Heart right ventricle (tissue), 16 donors: ENCODE measurements at regions not wholly inside any gene's neighbourhood (a gene's known extent, or its start where the extent isn't known, plus 50 kb on each side); places are given as distances from the start of the nearest gene placed in this dataset.

Experiments
- ATAC-seq, 8 donors: fragments of 200-7000 bp; cut with Tn5 transposase; one replicate each; pipeline ENCODE4 v1.9.1; 2020; ENCODE audit warnings: mild to moderate bottlenecking in 8 of 8, moderate library complexity in 8 of 8, moderate number of reproducible peaks in 1 of 8
- DNase-seq, 2 donors: peaks; one replicate each; pipeline ENCODE4 v3.0.0-alpha.2; 2020
- H3K27ac ChIP-seq, 10 donors: fragments of 200-600 bp; sonication (generic) in 2 of 10; one replicate each; pipeline versions ENCODE4 v1.5.0 to v1.8.0; 2020 to 2022; ENCODE audit warnings: mild to moderate bottlenecking in 3 of 10
- H3K27me3 ChIP-seq, 7 donors: fragments of 200-600 bp; one replicate each; pipeline ENCODE4 v1.8.0; 2021 to 2022; ENCODE audit warnings: mild to moderate bottlenecking in 2 of 7
- H3K36me3 ChIP-seq, 9 donors: fragments of 200-600 bp; sonication (generic) in 1 of 9; one replicate each; pipeline versions ENCODE4 v1.5.0 to v1.8.0; 2020 to 2022; ENCODE audit warnings: mild to moderate bottlenecking in 2 of 9
- H3K4me1 ChIP-seq, 9 donors: fragments of 200-600 bp; sonication (generic) in 1 of 9; one replicate each; pipeline versions ENCODE4 v1.5.0 to v1.8.0; 2020 to 2022; ENCODE audit warnings: mild to moderate bottlenecking in 4 of 9
- H3K4me3 ChIP-seq, 10 donors: fragments of 200-600 bp; sonication (generic) in 2 of 10; one replicate each; pipeline versions ENCODE4 v1.5.0 to v1.8.0; 2020 to 2022; ENCODE audit warnings: mild to moderate bottlenecking in 7 of 10, moderate library complexity in 2 of 10
- H3K9me3 ChIP-seq, 11 donors: fragments of 200-600 bp in 10 of 11; sonication (generic) in 2 of 11; one replicate each; pipeline versions ENCODE4 v1.5.0 to v1.8.0; 2013 to 2022; ENCODE audit warnings: mild to moderate bottlenecking in 2 of 11, control low read depth in 1 of 11, moderate library complexity in 1 of 11
- WGBS, 2 donors: extraction: QIAGEN DNeasy Blood & Tissue Kit; methylation state at CpG; one replicate each; pipeline ENCODE4 v1.1.7; 2013; ENCODE audit warnings: inconsistent platforms in 1 of 2; 5-methylcytosine and 5-hydroxymethylcytosine counted together
- intact Hi-C, 10 donors: fragments of 100-400 bp; cut with DNase I; formaldehyde crosslinking; loops; one replicate each; pipeline versions ENCODE4 v1.11.1 to v1.14.2; 2022
- TF ChIP-seq, protein P1 (sequence below), 9 donors: fragments of 200-600 bp; sonication (generic) in 2 of 9; IDR thresholded peaks; one replicate each; pipeline versions ENCODE4 v1.5.0 to v1.8.0; 2021 to 2022; ENCODE audit warnings: antibody characterized with exemption in 9 of 9, mild to moderate bottlenecking in 5 of 9, moderate library complexity in 1 of 9
- donor health status: Arrhythmogenic right ventricular cardiomyopathy.
- donor health status: ischemic (EF 13 %, LVEDD 7.1; RV severe dilation, severe dysfunction).
- donor health status: healthy with polysubstance abuse.
- donor health status: DM: no; HTN: yes; CAD: no.
- donor health status: DM: no; HTN: no; CAD: no.
- donor health status: ischemic (EF 25% LVEDD 6.9; RV normal size, moderate dysfunction).
- donor health status: ischemic (EF 25% LVEDD 5.7; RV mildly dilated, moderate dysfunction).
- donor health status: healthy.
- donor health status: DM: yes; HTN: yes; CAD: no.
- donor health status: Ischemic cardiomyopathy.
- donor health status: ischemic (EF 35%, LVEDD 5.7; RV mildly dilated, moderate dysfunction).
- donor health status: nonischemic (EF 11% LVEDD 7.7; RV severe dilation, severe dysfunction).
- donor health status: DM: yes; HTN: yes; CAD: no.
- donor health status: PGD.
- donor health status: ischemic (EF 29% LVEDD 5.4; RV normal size, mild dysfunction).
- donor health status: nonischemic (EF 23%, LVEDD 6.1; RV moderate dilation, normal function).

DNA sequence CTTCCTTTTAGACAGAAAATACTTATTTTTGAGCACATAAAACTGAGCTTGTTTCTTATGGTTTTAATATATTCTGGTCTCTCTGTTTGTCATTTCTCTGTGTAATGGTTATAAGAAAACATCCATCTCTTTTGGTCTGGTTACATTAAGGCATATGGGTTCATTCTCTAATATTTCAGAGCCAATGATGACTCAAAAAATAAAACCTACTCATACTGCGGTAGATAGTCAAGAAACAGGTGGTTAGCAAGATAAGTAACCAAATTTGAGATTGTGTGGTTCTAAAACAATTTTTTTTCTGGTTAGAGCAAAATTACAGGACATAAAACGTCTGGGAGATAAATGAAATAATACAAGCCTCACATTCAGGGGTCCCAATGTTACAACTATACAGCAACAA lies 654.5 kb downstream of the STIM2 start:
- DNase-seq: no peak
- peaks cover 0 to 6% (median 0%) of the 10 kb centered on the region in 11 donors for H3K9me3 ChIP-seq
- H3K27me3 ChIP-seq: no peaks in the 10 kb centered on the region
- no peaks in the 10 kb centered on the region for H3K4me1 ChIP-seq
- no peak for ATAC-seq
- no peak overlapping the region for H3K4me3 ChIP-seq
- intact Hi-C loops: no loop called here
- WGBS, 2 donors: 61 to 62% methylated on average over 2 of the region's 2 CpGs
- TF ChIP-seq, protein P1, sequence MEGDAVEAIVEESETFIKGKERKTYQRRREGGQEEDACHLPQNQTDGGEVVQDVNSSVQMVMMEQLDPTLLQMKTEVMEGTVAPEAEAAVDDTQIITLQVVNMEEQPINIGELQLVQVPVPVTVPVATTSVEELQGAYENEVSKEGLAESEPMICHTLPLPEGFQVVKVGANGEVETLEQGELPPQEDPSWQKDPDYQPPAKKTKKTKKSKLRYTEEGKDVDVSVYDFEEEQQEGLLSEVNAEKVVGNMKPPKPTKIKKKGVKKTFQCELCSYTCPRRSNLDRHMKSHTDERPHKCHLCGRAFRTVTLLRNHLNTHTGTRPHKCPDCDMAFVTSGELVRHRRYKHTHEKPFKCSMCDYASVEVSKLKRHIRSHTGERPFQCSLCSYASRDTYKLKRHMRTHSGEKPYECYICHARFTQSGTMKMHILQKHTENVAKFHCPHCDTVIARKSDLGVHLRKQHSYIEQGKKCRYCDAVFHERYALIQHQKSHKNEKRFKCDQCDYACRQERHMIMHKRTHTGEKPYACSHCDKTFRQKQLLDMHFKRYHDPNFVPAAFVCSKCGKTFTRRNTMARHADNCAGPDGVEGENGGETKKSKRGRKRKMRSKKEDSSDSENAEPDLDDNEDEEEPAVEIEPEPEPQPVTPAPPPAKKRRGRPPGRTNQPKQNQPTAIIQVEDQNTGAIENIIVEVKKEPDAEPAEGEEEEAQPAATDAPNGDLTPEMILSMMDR (IDR thresholded peaks at IDR 0.05): no peak
- no peak overlapping the region for H3K27ac ChIP-seq
- H3K36me3 ChIP-seq: no peaks in the 10 kb centered on the region

DNA sequence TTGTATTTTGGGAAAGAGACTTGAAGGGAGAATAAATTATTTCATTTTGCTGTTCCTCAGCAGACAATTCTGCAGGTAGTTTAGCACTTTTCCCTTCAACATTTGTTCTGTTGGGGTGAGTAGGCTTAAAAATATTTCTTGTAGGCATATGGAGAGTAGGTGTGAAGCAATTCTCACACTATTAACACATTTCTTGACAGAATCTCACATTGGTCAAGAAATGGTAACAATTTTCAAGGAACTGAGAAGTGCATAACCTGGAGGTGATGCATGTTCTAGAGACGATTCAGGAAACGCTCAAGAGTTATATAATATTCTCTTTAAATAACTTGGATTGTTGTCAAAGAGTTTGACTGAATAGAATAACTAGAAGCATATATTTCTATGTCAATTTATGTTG lies 658.2 kb downstream of the STIM2 start:
- H3K9me3 ChIP-seq: no peaks in the 10 kb centered on the region
- no peaks in the 10 kb centered on the region for H3K4me1 ChIP-seq
- no peak for DNase-seq
- no peaks in the 10 kb centered on the region for H3K36me3 ChIP-seq
- intact Hi-C loops: no loop called here
- H3K27ac ChIP-seq: no peak overlapping the region
- no peak for ATAC-seq
- TF ChIP-seq, protein P1 (IDR thresholded peaks at IDR 0.05): no peak
- no peaks in the 10 kb centered on the region for H3K27me3 ChIP-seq
- WGBS, 2 donors: 51 to 60% methylated on average over 2 of the region's 2 CpGs
- no peak overlapping the region for H3K4me3 ChIP-seq

DNA sequence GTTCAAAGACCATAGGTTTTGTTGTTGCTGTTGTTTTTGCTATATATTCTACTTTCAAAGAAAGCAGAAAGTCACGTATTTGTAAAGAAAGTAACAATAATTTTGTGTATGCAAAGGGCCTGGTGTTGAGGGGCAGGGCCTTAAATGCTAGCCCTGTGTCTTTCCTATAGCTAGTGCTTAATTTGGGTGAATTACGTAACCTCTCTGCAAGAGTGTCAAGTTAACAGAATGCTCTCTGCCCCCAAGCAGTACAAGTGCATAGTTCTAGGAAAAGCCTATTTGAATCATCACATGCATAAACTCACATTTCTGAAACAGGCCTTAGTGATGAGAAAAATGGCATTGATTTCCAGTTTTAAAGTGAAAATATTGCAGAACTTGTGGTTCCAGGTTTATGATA lies 663.6 kb downstream of the STIM2 start:
- Histone ChIP-seq H3K36me3 (no peaks in the 10 kb centered on the region), H3K4me3 (no peak overlapping the region), H3K9me3 (peaks cover 0 to 2% (median 0%) of the 10 kb centered on the region in 11 donors), H3K4me1 (no peaks in the 10 kb centered on the region), H3K27ac (no peak overlapping the region), H3K27me3 (no peaks in the 10 kb centered on the region)
- intact Hi-C loops: no loop called here
- DNase-seq (no peak), ATAC-seq (no peak)
- TF ChIP-seq, protein P1 (IDR thresholded peaks at IDR 0.05): no peak
- WGBS, 2 donors: 85 to 90% methylated on average over 2 of the region's 2 CpGs

DNA sequence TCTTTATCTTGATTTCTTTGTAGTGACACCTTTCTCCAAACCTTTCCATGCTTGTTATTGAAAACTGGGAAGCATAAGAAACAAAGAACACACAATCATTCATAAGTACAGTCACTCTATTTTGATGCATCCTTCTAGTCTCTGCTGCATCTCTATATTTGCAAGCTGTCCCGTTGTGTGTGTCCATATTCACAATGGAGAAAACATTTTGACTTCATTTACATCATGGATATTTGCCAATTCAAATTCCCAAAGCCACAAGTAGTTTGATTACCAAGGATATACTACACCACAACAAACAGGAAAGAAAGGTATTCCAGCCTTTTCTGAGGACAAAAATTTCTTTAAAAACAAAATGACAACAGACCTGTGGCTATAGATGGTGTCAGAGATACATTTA lies 673.8 kb downstream of the STIM2 start:
- TF ChIP-seq, protein P1 (IDR thresholded peaks at IDR 0.05): no peak
- no peak overlapping the region for H3K27ac ChIP-seq
- ATAC-seq: no peak
- H3K9me3 ChIP-seq: no peaks in the 10 kb centered on the region
- no peaks in the 10 kb centered on the region for H3K27me3 ChIP-seq
- 37 to 45% methylated on average over 1 of the region's 1 CpG for WGBS, 2 donors
- H3K4me1 ChIP-seq: no peaks in the 10 kb centered on the region
- no peak for DNase-seq
- no peak overlapping the region for H3K4me3 ChIP-seq
- no peaks in the 10 kb centered on the region for H3K36me3 ChIP-seq
- intact Hi-C loops: no loop called here
